NCI-H524 (cell line): ENCODE measurements at regions not wholly inside any gene's neighbourhood (a gene's known extent, or its start where the extent isn't known, plus 50 kb on each side); places are given as distances from the start of the nearest gene placed in this dataset.
"Not testable (repeated sequence)": the region's sequence is repeated elsewhere in the genome, so short reads cannot be mapped to it uniquely, and the experiment has no call there.

Experiments used
- DNase-seq, 2 experiments: peaks; one replicate each; lab custom pipeline; 2025; lab: John Stamatoyannopoulos, UW

DNA sequence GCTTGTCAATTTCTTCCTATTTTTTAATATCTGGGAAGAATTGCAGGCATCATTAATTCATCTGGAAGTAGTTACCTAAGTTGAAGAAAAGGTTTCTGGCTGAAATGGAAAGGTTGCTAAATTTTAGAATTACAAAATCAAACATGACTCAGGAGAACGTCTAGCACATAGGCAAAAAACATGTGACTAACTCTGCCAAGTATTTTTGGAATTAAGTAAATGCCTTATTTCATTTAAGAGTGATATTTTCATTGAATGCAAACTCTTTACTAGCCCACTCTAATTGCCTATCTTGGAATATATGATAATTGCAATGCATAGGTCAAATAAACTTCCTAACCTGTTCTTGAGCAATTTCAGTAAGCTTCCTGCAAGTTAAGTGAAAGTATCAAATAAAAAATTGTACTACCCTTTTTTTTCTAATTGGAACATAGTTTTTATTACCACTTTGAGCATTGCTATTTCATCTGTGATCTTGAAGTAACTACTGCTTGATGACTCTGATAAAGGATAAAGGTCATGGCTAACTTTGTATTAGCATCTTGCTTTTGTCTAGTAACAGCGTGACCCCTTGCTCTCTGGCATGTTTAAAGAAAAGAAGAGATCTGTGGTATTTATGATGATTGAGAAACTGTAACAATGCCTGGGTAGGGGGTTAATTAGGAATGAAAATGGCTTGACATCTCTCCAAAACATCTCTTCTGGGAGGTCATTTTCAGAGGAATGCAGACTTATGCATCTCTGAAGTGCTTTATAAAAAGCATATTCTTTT is 208.3 kb upstream of the NCAM2 start:
- DNase-seq = no peak

- no peak for DNase-seq
Measured at GRCh38 chr21:20800106-20800505, 198.1 kb upstream of the NCAM2 start.

DNA sequence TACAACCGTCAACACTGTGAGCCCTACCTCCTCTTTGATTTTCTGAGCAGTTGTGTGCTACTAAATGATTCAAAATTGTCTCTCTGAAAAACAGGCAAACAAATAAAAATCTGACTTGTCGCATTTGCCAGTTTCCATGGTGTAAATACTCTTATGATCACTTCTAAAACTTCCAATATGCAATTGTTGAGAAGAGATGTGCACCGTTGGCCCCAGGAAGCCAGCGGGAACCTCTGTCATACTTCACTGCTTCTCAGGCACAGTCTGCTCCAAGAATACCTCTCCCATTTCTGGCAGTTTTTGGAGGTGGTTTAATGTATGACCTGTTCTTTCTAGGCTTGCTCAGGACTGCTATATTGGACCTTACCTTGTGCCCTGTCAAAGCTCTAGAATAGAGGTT is 196.0 kb upstream of the NCAM2 start:
- no peak for DNase-seq

GRCh38 chr21:20802631-20803260 is 195.5 kb upstream of the NCAM2 start:
- no peak for DNase-seq

GRCh38 chr21:20811702-20812101 is 186.5 kb upstream of the NCAM2 start:
- DNase-seq = no peak

DNA sequence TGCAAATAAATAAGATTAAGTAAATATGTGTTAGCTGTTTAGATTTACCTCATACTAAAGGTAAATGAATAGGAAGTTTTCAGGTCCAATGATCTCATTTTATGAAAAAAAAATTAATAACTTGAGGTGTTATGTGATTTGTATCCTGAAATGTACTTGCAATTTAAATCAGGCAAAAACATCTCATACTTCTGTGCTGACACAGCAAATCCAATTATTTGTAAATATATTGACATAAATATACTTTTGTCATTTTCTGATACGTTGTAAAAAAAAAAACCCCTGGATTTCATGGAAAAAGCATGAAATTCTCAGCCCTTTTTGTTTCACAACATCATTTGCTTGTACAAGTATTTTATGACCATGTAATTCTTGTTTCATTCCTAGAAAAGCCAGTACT is 184.1 kb upstream of the NCAM2 start:
- DNase-seq = no peak

- no peak for DNase-seq
Measured at GRCh38 chr21:20822666-20823065, 175.5 kb upstream of the NCAM2 start.

GRCh38 chr21:20852866-20853265 is 145.3 kb upstream of the NCAM2 start:
- no peak for DNase-seq

DNA sequence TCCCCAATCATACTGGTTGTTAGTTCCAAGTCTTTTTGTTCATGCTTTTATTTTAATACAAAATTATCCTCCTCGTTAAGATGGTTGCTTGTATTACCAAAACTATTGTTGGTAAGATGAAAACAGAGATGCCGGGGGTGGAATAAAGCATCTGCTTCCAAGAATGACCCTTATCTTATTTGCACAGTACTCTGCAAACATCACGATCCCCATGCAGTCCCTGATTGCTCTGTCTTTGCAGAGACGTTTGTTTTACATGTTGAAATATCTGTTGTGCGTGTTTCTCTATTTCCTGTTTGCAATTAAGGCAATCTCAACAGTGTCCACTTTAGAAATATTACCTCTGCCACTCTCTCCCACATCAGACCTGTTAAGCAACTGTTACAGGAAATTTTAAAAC is 141.3 kb upstream of the NCAM2 start:
- DNase-seq = no peak

GRCh38 chr21:20874202-20874601 is 124.0 kb upstream of the NCAM2 start:
- no peak for DNase-seq

DNA sequence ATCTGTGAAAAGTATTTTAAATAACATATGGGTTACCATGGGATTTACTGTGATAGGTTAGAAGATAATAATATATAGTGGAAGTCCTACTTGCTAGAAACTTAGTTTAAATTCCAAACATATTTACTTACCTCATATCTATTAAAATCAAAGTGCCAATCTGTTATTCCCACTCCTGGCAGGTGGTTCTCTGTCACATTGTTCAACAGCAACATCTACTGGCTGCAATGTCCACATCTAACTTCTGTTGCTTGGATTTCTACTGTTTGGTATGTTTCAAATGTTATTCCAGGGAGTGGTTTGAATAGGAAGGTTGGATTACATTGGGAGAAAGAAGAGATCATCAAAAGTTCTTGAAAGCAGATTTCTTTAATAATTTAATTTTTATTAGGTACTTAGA is 122.5 kb upstream of the NCAM2 start:
- peak; percentile 11 to 67 for DNase-seq

GRCh38 chr21:20877976-20878375 is 120.2 kb upstream of the NCAM2 start:
- DNase-seq = no peak

DNA sequence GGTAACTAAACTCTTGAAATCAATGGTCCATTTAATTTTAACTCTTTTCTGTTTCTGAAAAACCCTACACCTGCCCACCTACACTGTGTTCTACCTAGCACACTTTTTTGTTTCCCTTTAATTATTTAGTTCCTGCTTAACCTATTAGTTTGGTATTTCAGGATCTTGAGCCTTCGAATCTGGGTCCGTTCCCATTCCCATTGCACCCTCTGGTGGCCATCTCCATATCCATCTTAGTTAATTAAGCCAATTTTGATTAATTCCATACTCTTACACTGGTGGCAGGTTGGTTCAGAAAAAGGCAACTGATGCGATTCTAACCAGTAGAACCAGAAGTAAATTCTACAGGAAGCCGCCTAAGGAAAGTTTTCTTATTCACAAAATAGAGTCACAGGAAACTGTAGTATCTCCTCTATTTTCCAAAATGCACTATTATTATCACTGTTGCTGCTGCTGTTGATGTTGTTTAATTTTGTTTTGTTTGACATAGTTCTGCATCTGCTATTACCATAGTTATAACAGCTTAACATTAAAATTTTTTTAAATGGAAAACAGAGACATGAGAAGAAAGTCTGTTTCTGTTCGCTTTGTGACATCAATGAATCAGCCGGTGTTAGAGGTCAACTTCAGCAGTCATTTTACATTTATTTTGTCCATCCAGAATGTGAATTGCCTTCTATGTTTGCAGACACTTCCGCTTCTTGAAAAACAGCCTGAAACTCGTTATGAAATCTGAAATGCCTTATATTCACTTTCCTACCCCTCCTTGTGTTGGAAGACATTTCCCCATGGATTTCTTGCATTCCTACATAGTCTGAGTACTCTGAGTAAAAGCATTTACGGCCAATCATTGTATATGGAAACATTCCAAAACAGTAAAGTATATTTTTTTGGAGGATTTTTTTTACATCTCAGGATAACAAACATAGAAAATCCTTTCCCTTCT is 115.5 kb upstream of the NCAM2 start:
- DNase-seq = peak; percentile 36 to 74

- DNase-seq = no peak
Measured at GRCh38 chr21:20883408-20883800, 114.8 kb upstream of the NCAM2 start.

DNA sequence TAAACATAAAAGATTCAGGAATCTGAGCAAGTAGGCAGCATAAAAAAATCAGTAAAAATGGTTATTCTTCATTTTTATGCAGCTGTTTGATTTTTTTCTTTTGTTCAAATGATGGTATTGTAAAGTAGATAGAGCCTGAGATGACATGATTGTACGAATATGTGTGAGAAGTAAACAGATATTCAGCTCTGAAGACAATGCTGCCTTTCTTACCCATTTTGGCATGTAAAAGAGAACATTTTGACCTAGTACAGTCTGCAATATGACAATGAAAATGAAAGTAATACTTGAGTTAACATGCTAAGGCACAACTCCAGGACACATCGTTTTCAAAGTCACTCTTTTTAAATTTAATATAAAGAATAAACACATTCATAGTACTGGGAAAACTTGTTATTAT is 95.7 kb upstream of the NCAM2 start:
- DNase-seq = no peak

GRCh38 chr21:20902998-20903397 is 95.2 kb upstream of the NCAM2 start:
- no peak for DNase-seq

- DNase-seq = not testable (repeated sequence)
Measured at GRCh38 chr21:20927555-20927954, 70.7 kb upstream of the NCAM2 start.

DNA sequence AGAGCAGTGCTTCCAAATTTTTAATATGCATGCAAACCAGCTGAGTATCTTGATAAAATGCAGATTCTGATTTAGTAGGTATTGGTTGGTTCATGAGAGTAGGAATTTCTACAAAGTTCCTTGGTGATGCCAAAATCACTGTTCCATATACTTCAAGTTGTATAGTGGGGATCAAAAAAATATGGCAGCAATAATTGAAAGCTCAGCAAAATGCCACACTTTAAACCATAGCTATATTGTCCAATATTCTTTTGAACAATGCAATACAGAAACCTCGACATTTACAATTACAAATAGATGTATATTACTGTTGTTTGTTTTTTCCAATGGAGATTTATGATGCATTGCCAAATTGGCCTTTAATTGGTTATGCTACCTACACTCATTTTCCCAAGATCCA is 55.7 kb upstream of the NCAM2 start:
- DNase-seq = no peak

DNA sequence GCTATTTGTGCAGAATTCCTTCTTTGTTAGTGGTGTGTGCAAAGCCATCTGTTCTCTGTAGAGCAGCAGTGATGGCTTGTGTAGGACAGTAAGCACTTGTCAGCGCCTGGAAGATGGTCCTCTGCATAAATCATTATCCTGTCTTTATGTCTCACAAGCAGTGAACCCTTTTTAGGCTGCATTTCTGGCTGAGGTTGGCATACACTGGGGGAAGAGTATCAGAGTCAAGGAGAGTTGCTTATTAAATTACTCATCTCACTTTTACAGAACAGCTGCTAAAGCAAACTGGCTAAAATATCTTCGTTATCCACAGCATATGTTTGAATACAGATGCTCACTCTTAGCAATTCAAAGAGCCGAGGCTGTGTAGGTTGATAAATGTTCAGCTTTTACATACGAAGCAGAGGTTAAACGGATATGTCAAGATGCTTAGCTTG is 54.6 kb upstream of the NCAM2 start:
- DNase-seq = peak; percentile 89 to 98

GRCh38 chr21:20944139-20944538 is 54.1 kb upstream of the NCAM2 start:
- DNase-seq = peak in 1 of 2 experiments; percentile 49

DNA sequence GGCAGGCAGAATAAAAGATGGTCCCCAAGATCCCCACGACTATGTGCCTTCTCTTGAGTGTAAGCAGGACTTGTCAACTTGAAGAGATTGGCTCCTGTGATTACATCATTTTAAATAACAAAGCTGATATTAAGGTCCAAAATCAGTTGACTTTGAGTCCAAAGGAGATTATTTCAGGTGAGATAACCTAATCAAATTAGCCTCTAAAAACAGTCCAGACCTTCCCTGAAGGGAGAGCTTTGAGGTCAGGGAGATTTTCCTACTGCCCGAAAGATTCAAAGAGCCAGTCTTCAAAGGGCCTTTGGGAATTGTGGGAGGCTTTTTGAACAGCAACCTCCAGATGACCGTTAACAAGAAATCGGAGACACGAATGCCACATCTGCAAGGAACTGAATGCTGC is 51.5 kb upstream of the NCAM2 start:
- DNase-seq = no peak
